Umbilical cord (tissue), 1 donor: ENCODE measurements at regions not wholly inside any gene's neighbourhood (a gene's known extent, or its start where the extent isn't known, plus 50 kb on each side); places are given as distances from the start of the nearest gene placed in this dataset.
"Not testable (repeated sequence)": the region's sequence is repeated elsewhere in the genome, so short reads cannot be mapped to it uniquely, and the experiment has no call there.

Source experiments
- DNase-seq: peaks from one replicate; pipeline ENCODE4 v3.0.0-alpha.2; 2015; ENCODE audit warnings: low spot score

- DNase-seq, result peak; percentile 19
Measured at GRCh38 chr2:49861821-49862220, 707.5 kb upstream of the FSHR start.

DNA sequence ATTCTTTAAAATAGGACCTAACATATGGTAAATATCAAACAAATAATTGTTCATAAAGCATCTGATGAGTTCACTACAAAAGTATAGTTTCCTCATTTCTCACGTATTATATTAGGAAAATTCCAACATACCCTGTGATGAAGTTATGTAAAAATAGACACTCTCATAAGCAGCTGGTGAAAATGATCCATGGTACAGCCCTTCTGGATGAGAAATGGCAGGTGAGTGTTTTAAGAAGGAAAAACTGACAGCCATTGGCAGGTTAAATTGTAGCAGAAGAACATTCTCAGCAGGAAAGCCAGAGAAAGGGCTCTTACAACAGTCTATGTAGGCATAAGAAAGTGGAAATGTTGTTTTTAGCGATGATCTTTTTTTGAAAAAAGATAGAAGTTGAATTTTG, 706.5 kb upstream of the FSHR start:
- no peak for DNase-seq

DNA sequence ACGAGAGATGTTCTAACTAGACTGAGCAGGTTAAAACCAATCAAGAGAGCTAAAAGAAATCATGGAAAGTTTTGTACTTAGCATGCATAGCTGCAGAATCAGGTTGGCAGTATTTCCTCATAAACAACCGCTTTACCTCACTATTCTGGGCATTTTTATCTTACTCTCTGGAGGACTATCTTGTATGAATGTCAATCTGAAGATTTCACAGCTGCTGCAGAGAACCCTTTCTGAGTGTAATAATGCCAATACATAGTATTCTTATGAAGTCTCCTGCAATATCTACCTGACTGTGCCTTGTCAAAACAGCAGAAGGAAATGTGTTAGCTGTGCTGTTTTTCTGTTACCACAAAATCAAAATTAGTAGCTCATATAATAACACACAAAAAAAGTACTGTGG, 705.9 kb upstream of the FSHR start:
- no peak for DNase-seq

DNA sequence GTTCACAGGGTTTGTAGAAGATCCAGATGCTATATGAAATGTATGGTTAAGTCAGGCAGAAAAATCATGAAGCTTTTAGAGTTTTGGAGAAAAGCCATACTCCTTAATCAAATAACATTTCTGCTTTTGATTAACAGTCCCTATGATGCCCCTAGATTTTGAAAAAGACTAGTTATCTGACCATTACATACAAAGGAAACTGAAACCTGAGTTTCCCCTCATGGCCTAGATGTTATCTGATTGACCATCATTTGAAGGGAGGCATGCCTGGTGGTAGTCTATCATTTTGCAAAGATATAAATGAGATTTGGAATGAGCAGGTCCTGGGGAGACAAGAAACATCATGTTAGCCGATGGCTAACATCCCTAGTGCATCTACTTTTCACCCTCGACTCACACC, 704.3 kb upstream of the FSHR start:
- no peak for DNase-seq

DNA sequence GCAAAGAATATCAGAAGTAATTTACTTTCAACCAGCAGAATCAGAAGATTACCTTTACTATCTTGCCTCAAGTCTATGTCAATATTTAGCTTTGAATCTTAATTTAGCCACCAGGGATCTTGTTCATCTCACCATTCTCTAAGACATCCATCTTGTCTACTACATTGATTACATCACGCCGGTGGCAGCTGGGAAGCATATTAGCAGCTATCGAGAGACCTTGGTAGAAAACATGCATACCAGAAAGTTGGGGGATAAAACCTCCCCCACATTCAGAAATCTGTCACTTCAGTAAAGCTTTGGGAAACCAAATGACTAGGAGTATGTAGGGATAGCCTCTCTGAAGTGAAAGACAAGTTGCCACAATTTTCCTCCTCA, 703.8 kb upstream of the FSHR start:
- DNase-seq, result no peak

DNA sequence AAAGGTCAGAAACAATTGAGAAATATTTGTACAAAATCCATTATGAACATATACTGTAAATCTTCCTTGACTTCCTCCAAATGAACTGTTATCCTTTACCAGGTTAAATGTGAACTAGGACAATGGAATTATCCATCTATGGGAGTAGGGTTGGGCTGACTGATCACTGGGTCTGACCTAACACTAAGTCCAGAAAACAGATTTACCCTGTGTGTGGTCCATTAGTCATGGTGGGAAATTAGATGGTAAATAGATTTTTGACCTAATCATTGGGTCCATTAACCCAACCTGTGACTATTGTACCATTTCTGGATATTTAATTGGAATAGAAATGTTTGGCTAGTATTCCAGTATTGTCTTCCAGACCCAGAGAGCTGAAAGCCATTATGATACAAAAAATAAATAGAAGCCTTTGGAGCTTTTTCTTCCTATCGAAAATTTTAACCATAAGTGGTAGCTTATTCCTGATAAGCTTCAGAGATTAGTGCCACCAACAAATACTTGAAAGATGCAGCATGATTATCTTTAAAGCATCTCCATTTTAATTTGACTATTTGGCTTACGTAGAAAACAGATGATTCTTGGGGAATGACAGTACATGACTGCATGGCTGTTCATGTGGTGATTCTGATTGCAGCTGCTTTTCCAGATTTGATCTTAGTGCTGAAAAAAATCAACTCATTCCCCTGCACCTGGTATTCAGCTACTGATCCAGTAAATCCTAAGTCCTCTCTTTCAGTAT, 703.2 kb upstream of the FSHR start:
- no peak for DNase-seq

DNA sequence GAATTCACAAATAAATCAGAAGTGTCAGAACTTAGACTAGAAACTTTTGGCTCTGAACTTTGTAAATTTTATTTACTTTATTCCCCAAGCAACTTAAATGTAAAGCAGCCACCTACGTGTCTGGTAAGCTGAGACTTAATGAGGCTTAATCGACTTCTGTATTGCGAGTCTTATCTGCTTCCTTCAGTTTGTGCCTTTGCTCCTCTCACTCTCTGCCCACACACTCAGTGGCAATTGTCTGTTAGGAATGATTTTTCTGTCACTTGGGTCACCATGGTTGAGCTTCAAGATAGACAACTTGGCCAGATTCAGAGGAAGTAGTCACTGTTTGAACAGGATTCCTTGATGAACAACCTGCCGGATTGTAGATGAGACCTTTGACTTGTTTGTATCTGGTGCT, 691.4 kb upstream of the FSHR start:
- no peak for DNase-seq

DNA sequence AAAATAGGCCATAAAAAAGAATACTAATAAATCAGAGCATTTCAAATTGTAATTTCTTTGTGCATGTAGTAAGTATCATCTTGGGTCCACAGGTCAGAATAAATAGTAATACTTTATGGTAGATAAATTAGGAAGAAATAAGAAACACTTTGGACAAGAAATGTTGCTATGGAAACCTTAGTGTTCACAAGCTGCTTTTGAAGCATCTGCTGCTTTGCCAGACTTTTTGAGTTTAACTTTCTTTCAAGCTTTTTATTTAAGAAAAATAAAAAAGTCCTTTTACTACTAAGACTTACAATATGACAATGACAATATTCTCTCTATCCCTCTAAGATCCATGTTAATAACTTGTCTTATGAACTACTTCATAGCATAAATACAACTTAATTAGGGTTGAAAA, 690.7 kb upstream of the FSHR start:
- DNase-seq, result no peak

DNA sequence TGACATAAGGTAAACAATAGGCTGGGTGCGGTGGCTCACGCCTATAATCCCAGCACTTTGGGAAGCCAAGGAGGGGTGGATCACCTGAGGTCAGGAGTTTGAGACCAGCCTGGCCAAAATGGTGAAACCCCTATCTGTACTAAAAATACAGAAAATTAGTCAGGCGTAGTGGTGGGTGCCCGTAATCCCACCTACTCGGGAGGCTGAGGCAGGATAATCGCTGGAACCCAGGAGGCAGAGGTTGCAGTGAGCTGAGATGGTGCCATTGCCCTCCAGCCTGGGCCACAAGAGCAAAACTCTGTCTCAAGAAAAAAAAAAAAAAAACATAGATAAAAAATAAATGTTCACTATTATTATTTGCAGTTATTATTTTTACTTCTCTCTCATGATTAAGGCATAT, 689.8 kb upstream of the FSHR start:
- not testable (repeated sequence) for DNase-seq

GRCh38 chr2:49843314-49843713, 689.0 kb upstream of the FSHR start:
- no peak for DNase-seq

DNA sequence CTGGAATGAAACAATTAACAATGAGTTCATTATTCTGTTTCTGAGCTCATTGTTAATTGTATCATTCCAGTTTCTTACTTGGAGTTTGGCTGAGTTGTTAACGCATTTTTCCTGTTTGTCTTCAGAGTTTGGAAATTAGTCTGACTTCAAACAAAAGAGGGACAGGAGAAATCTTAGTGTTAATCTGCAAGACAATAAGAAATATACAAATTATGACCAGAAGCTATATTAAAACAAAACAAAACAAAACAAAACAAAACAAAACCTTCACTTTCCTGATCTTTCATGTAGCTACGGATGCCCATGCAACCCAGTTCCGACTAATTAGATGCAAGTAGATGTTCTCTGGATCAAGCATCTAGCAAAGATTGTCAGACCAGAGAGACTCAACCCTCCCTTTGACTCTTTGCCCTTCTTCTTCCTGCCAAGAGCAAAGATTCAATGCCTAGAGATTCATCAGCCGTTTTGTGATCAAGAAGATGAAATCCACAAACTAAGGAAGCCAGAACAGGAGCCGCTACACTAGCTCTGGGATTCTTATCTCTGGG, 686.2 kb upstream of the FSHR start:
- DNase-seq, result peak; percentile 73

- no peak for DNase-seq
Measured at GRCh38 chr2:49839818-49840217, 685.5 kb upstream of the FSHR start.

DNA sequence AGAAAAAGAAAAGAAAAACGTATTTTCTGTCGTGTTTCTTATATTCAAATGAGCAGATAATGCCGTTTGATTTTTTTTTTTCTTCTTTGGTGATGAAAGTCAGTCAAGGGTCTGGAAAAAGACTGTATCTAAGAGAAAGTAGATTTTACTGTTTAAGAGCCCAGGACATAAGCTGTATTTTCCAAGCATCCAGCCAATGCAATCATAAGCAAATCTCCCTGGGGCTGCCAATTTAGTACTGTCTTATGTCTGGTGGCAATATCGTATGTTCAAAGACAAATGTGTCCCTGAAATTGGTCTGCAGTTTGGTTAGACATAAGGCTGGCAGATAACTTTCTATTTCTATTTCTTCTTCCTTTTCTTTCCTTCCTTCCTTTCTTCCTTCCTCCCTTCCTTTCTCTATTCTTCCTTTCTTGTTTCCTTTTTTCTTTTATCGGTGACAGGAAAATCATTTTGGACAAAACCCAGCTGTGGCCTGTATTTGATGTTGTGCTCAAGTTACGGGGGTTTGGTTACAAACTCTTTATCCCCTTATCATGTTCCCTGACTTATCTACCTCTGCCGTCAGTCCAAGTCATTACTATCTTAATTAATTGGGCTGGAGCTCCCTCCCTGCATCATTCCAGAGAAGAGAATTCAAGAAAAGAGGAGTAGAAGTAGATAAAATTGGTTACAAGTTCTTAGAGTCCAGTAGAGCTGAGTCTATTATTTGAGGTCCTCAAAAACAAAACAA, 683.4 kb upstream of the FSHR start:
- DNase-seq, result peak; percentile 75

- DNase-seq, result no peak
Measured at GRCh38 chr2:49836017-49836416, 681.7 kb upstream of the FSHR start.

DNA sequence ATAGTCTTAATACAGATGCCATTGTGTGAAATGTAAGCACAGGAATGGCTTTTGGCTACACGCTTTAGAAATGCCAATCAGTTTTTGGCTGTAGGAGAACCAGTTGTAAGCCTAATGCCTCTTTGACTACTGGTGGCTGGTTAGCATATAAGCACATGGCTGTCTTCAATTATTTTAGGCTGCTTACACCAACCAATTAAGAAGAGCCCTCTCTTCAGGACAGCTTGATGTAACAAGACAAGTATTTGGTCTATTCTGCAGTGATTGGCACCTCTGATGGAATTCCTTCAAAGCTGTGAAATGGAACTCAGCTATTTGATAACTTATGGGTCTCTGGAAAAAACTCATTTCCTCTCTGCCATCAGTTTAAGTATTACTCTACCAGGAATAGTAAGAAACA, 680.1 kb upstream of the FSHR start:
- DNase-seq, result no peak

DNA sequence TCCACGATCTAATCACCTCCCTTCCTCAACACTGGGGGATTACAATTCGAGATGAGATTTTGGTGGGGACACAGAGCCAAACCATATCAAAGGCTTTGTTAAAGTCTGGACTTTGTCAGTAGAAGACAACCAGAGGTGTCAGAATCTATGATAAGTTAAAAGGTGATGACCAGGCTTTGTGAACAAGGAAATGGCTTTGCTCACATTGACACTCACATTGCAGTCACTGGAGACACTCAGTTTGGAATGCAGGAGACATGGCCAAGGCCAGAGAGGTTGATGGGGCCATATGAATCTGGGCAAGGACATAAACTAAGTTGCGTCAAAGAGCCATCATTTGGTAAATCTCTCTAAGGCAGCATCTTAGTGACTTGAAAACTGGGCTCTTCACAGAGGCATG, 678.2 kb upstream of the FSHR start:
- DNase-seq, result peak; percentile 55

- no peak for DNase-seq
Measured at GRCh38 chr2:49831698-49832367, 677.5 kb upstream of the FSHR start.

DNA sequence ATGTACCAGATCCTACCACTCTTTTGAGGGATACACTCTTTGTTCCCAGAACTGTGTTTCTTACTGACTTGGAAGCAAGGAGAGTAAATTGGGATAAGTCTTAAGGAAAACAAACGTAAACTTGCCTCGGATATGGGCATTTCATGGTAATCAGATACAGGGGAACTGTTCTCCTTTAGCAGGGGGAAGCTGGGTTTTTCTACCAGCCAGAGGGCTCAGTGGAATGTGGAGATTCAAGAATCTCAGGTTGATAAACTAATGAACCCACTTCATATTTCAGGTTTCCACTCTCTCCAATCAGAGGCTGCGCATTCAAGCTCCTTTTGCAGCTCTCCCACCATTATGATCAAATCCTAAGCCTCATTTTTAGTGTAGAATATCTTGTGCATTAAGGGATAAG, 676.5 kb upstream of the FSHR start:
- DNase-seq, result peak; percentile 61

GRCh38 chr2:49827366-49827765, 673.1 kb upstream of the FSHR start:
- DNase-seq, result no peak

GRCh38 chr2:49813208-49813607, 658.9 kb upstream of the FSHR start:
- no peak for DNase-seq

DNA sequence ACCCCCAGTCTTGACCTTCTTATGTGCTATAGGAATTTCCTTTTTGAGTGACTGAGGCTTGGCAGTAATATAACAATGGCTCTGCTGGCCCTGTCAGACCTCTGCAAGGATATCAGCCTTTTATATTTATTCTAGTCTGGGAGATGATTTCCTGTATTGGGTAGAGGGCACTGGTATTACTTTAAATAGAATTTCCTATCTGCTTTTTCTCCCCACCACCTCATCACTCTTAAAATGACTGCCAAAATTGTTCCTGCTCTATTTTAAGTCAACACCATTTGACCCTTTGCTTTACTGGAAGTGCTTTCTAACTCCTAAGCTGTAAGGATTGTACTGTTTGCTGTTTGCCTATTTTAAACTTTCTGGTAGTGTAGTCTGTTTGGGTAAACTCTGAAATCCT, 658.4 kb upstream of the FSHR start:
- DNase-seq, result peak; percentile 56

GRCh38 chr2:49811502-49811901, 657.2 kb upstream of the FSHR start:
- no peak for DNase-seq

DNA sequence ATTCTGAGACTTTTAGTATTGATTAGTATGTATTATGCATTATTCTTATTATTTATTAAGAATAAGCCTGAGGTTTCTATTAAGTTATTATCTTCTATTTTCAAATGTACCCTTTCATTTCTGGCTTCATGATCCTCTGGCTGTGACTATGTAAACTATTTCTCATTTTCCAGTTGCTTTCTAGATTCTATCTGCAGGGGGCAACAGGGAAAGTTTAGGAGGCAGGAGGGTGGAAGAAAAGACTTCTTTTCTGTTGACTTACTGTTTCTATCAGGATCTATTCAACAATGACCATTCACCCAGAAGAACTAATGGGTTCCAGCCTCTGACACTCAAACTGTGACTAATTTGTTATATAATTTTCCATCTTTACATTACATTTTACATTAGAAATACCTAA, 653.4 kb upstream of the FSHR start:
- no peak for DNase-seq
